Ovary (tissue), 7 donors: ENCODE measurements at regions not wholly inside any gene's neighbourhood (a gene's known extent, or its start where the extent isn't known, plus 50 kb on each side); places are given as distances from the start of the nearest gene placed in this dataset.

ENCODE experiments used
- DNase-seq, 5 donors: peaks; one replicate each; pipeline ENCODE4 v3.0.0-alpha.2; 2019 to 2020
- H3K27ac ChIP-seq, 2 donors: fragments of 200-600 bp; one replicate each; pipeline versions ENCODE4 v1.5.1 to v1.8.0; 2019 to 2022
- H3K27me3 ChIP-seq: fragments of 200-600 bp; one replicate; pipeline ENCODE4 v1.8.0; 2022
- H3K36me3 ChIP-seq: fragments of 200-600 bp; sonication (generic); one replicate; pipeline ENCODE4 v1.5.1; 2019
- H3K4me1 ChIP-seq: one replicate; pipeline ENCODE4 v1.8.1; 2013; ENCODE audit warnings: mild to moderate bottlenecking, moderate library complexity; ENCODE audit not compliant: insufficient read depth
- H3K4me3 ChIP-seq: fragments of 200-600 bp; sonication (generic); one replicate; pipeline ENCODE4 v1.5.1; 2017
- H3K9me3 ChIP-seq, 2 donors: fragments of 200-600 bp in 1 of 2; sonication (generic) in 1 of 2; one replicate each; pipeline versions ENCODE4 v1.5.1 to v1.8.1; 2013 to 2019; ENCODE audit warnings: mild to moderate bottlenecking in 1 of 2, moderate library complexity in 1 of 2
- EP300 ChIP-seq: sonication (generic); formaldehyde crosslinking; IDR thresholded peaks from one replicate; pipeline ENCODE4 v1.6.1; 2017; ENCODE audit warnings: antibody characterized with exemption
- POLR2A ChIP-seq: fragments of 450-650 bp; IDR thresholded peaks from one replicate; pipeline ENCODE4 v1.6.1; 2017; ENCODE audit warnings: antibody characterized with exemption, mild to moderate bottlenecking, moderate library complexity
- WGBS, 3 donors: extraction: QIAGEN DNeasy Blood & Tissue Kit in 1 of 3; methylation state at CpG; one replicate each; pipeline versions ENCODE4 v1.1.5 to v1.1.7; 2013 to 2017; 5-methylcytosine and 5-hydroxymethylcytosine counted together
- intact Hi-C, 4 donors: fragments of 100-400 bp; cut with DNase I; formaldehyde crosslinking; loops; one replicate each; pipeline versions ENCODE4 v1.11.0 to v1.15.1; 2022 to 2023
- TF ChIP-seq, protein P1 (sequence below), 3 donors: fragments of 450-650 bp in 2 of 3; fragments of 200-600 bp in 1 of 3; IDR thresholded peaks; one replicate each; pipeline versions ENCODE4 v1.5.1 to v1.8.0; 2016 to 2022; ENCODE audit warnings: antibody characterized with exemption in 3 of 3, mild to moderate bottlenecking in 1 of 3
- donor health status: DM: no; HTN: no; CAD: no; lungs with moderate emphysema.
- donor health status: DM: no; HTN: no; CAD: no.
- donor health status: Bipolar disorder and iron deficiency.
- donor health status: DM: no; HTN: no; CAD: no.
- donor health status: DM: yes; HTN: yes; CAD: no.

- no peaks in the 10 kb centered on the region for H3K27me3 ChIP-seq
- no peak overlapping the region for H3K4me3 ChIP-seq
- H3K27ac ChIP-seq = no peak overlapping the region
- no peak for DNase-seq
- WGBS, 3 donors = 91 to 100% (median 95%) methylated on average over 1 of the region's 1 CpG
- intact Hi-C loops = no loop called here
- no peaks in the 10 kb centered on the region for H3K4me1 ChIP-seq
- H3K36me3 ChIP-seq = no peaks in the 10 kb centered on the region
- TF ChIP-seq EP300 = no peak
- no peak for TF ChIP-seq POLR2A
- TF ChIP-seq, protein P1, sequence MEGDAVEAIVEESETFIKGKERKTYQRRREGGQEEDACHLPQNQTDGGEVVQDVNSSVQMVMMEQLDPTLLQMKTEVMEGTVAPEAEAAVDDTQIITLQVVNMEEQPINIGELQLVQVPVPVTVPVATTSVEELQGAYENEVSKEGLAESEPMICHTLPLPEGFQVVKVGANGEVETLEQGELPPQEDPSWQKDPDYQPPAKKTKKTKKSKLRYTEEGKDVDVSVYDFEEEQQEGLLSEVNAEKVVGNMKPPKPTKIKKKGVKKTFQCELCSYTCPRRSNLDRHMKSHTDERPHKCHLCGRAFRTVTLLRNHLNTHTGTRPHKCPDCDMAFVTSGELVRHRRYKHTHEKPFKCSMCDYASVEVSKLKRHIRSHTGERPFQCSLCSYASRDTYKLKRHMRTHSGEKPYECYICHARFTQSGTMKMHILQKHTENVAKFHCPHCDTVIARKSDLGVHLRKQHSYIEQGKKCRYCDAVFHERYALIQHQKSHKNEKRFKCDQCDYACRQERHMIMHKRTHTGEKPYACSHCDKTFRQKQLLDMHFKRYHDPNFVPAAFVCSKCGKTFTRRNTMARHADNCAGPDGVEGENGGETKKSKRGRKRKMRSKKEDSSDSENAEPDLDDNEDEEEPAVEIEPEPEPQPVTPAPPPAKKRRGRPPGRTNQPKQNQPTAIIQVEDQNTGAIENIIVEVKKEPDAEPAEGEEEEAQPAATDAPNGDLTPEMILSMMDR (IDR thresholded peaks at IDR 0.05) = no peak
- no peaks in the 10 kb centered on the region for H3K9me3 ChIP-seq
Measured at GRCh38 chr4:116400480-116400879, 684.9 kb downstream of the TRAM1L1 start.

DNA sequence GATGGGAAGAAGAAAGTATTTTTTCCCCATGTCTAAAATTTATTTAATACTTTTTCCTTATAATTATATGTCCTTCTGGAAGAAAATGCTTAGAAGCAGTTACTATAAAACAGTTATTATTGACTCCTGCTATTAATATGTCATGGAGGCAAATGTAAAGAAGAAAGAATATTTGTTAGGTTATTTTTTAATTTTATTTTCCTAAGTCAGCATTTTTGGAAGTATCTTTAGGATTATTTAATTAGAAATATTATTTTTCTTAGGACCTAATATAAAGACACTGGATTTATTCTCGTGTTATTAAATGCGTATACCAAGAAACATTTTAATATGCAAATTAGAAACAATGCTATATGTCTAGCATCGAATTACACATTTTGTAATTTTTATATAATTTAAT is 687.7 kb downstream of the TRAM1L1 start:
- no peak for DNase-seq
- intact Hi-C loops = no loop called here
- Histone ChIP-seq H3K4me3 (no peak overlapping the region), H3K27ac (no peak overlapping the region), H3K4me1 (no peaks in the 10 kb centered on the region), H3K27me3 (no peaks in the 10 kb centered on the region), H3K9me3 (no peaks in the 10 kb centered on the region), H3K36me3 (no peaks in the 10 kb centered on the region)
- 89 to 94% (median 90%) methylated on average over 3 of the region's 3 CpGs for WGBS, 3 donors
- no peak for TF ChIP-seq EP300
- TF ChIP-seq POLR2A = no peak
- TF ChIP-seq, protein P1 (IDR thresholded peaks at IDR 0.05) = no peak

- Histone ChIP-seq H3K36me3 (no peaks in the 10 kb centered on the region), H3K4me1 (no peaks in the 10 kb centered on the region), H3K27ac (no peak overlapping the region), H3K4me3 (no peak overlapping the region), H3K9me3 (no peaks in the 10 kb centered on the region), H3K27me3 (no peaks in the 10 kb centered on the region)
- TF ChIP-seq, protein P1 (IDR thresholded peaks at IDR 0.05) = no peak
- TF ChIP-seq EP300 (no peak), POLR2A (no peak)
- intact Hi-C loops = no loop called here
- DNase-seq = no peak
Measured at GRCh38 chr4:116397291-116397690, 688.1 kb downstream of the TRAM1L1 start.

GRCh38 chr4:116395408-116395807 is 690.0 kb downstream of the TRAM1L1 start:
- Histone ChIP-seq H3K27me3 (no peaks in the 10 kb centered on the region), H3K4me1 (no peaks in the 10 kb centered on the region), H3K9me3 (no peaks in the 10 kb centered on the region), H3K27ac (no peak overlapping the region), H3K36me3 (no peaks in the 10 kb centered on the region), H3K4me3 (no peak overlapping the region)
- DNase-seq = no peak
- no peak for TF ChIP-seq EP300
- TF ChIP-seq, protein P1 (IDR thresholded peaks at IDR 0.05) = no peak
- no peak for TF ChIP-seq POLR2A
- intact Hi-C loops = no loop called here
- WGBS, 3 donors = 95 to 99% (median 95%) methylated on average over 3 of the region's 3 CpGs

GRCh38 chr4:116391020-116391419 is 694.4 kb downstream of the TRAM1L1 start:
- Histone ChIP-seq H3K36me3 (no peaks in the 10 kb centered on the region), H3K4me1 (no peaks in the 10 kb centered on the region), H3K27ac (no peak overlapping the region), H3K4me3 (no peak overlapping the region), H3K27me3 (no peaks in the 10 kb centered on the region), H3K9me3 (no peaks in the 10 kb centered on the region)
- WGBS, 3 donors = 73 to 77% (median 75%) methylated on average over 2 of the region's 2 CpGs
- DNase-seq = no peak
- TF ChIP-seq POLR2A (no peak), EP300 (no peak)
- TF ChIP-seq, protein P1 (IDR thresholded peaks at IDR 0.05) = no peak
- intact Hi-C loops = no loop called here
